GM23338 (cell line): ENCODE measurements at regions not wholly inside any gene's neighbourhood (a gene's known extent, or its start where the extent isn't known, plus 50 kb on each side); places are given as distances from the start of the nearest gene placed in this dataset.

ENCODE experiments used
- ATAC-seq: fragments of 200-7000 bp; cut with Tn5 transposase; 3 replicates; pipeline ENCODE4 v1.9.1; 2020
- DNase-seq: peaks from one replicate; pipeline ENCODE4 v3.0.0-alpha.2; 2015; ENCODE audit warnings: low spot score
- H2AFZ ChIP-seq: fragments of 200-600 bp; sonication (generic); 2 replicates; pipeline ENCODE4 v1.8.0; 2016; ENCODE audit warnings: antibody characterized with exemption, mild to moderate bottlenecking, moderate library complexity
- H3F3A ChIP-seq: fragments of 200-600 bp; sonication (generic); replicated peaks from 2 replicates; pipeline ENCODE4 v1.8.0; 2017; ENCODE audit warnings: antibody characterized with exemption, mixed run types, low read depth
- H3K27ac ChIP-seq: fragments of 200-600 bp; sonication (generic); 2 replicates; pipeline ENCODE4 v1.6.1; 2016; ENCODE audit warnings: low read depth
- H3K27me3 ChIP-seq: fragments of 200-600 bp; sonication (generic); 2 replicates; pipeline ENCODE4 v1.8.0; 2016; ENCODE audit warnings: mild to moderate bottlenecking, mixed run types, moderate library complexity; ENCODE audit not compliant: insufficient read depth
- H3K36me3 ChIP-seq: fragments of 200-600 bp; sonication (generic); 2 replicates; pipeline ENCODE4 v1.8.0; 2016; ENCODE audit warnings: mild to moderate bottlenecking; ENCODE audit not compliant: insufficient read depth
- H3K4me1 ChIP-seq: fragments of 200-600 bp; sonication (generic); 2 replicates; pipeline ENCODE4 v1.8.0; 2016; ENCODE audit warnings: mild to moderate bottlenecking, moderate library complexity; ENCODE audit not compliant: insufficient read depth
- H3K4me2 ChIP-seq: fragments of 200-600 bp; sonication (generic); 2 replicates; pipeline ENCODE4 v1.7.1; 2017; ENCODE audit warnings: mixed run types
- H3K4me3 ChIP-seq: fragments of 200-600 bp; sonication (generic); 2 replicates; pipeline ENCODE4 v1.6.1; 2016; ENCODE audit warnings: mixed run types
- H3K79me2 ChIP-seq: fragments of 200-600 bp; sonication (generic); replicated peaks from 2 replicates; pipeline ENCODE4 v1.8.0; 2017; ENCODE audit warnings: mild to moderate bottlenecking; ENCODE audit not compliant: insufficient read depth
- H3K9me2 ChIP-seq: fragments of 200-600 bp; sonication (generic); 2 replicates; pipeline ENCODE4 v1.8.0; 2017; ENCODE audit not compliant: insufficient read depth
- H4K20me1 ChIP-seq: fragments of 200-600 bp; sonication (generic); replicated peaks from 2 replicates; pipeline ENCODE4 v1.8.0; 2017; ENCODE audit warnings: mild to moderate bottlenecking; ENCODE audit not compliant: insufficient read depth
- H3K27ac Mint-ChIP-seq: 2 replicates; pipeline ENCODE4 v1.8.0; 2020; ENCODE audit warnings: inconsistent platforms, mild to moderate bottlenecking, moderate library complexity, mixed read lengths
- H3K27me3 Mint-ChIP-seq: 3 replicates; pipeline ENCODE4 v1.8.0; 2022; ENCODE audit warnings: low read depth, mild to moderate bottlenecking, moderate library complexity, mixed read lengths, inconsistent platforms; ENCODE audit not compliant: insufficient read depth, poor library complexity
- H3K36me3 Mint-ChIP-seq: 3 replicates; pipeline ENCODE4 v1.8.0; 2021; ENCODE audit warnings: low read depth, mild to moderate bottlenecking, inconsistent platforms, moderate library complexity, mixed read lengths
- H3K4me1 Mint-ChIP-seq: 3 replicates; pipeline ENCODE4 v1.8.0; 2020; ENCODE audit warnings: mild to moderate bottlenecking, inconsistent platforms, mixed read lengths
- H3K4me3 Mint-ChIP-seq: 3 replicates; pipeline ENCODE4 v1.8.0; 2021; ENCODE audit warnings: moderate library complexity, mild to moderate bottlenecking, inconsistent platforms, mixed read lengths
- H3K9me3 Mint-ChIP-seq: 3 replicates; pipeline ENCODE4 v1.8.0; 2020; ENCODE audit warnings: moderate library complexity, mild to moderate bottlenecking, inconsistent platforms, mixed read lengths
- CREB1 ChIP-seq: fragments of 250-450 bp; sonication (Bioruptor Pico); IDR thresholded peaks from 2 replicates; pipeline ENCODE4 v1.5.0; 2020; ENCODE audit warnings: low read depth, mild to moderate bottlenecking, moderate library complexity
- CTCF ChIP-seq, 2 experiments: fragments of 200-600 bp in 1 of 2; sonication (generic) in 1 of 2; conservative IDR thresholded peaks; 2 replicates each; pipeline versions ENCODE4 v1.5.1 to v1.6.1; 2016 to 2017; ENCODE audit warnings: antibody characterized with exemption in 2 of 2, low read depth in 2 of 2, mild to moderate bottlenecking in 2 of 2, moderate library complexity in 1 of 2
- ETS1 ChIP-seq: IDR thresholded peaks from 2 replicates; pipeline ENCODE4 v1.6.1; 2016; ENCODE audit warnings: antibody characterized with exemption
- EZH2 ChIP-seq: fragments of 200-600 bp; sonication (generic); IDR thresholded peaks from one replicate; pipeline ENCODE4 v1.8.0; 2017; ENCODE audit warnings: antibody characterized with exemption, mild to moderate bottlenecking, low read depth; ENCODE audit not compliant: unreplicated experiment
- EZH2phosphoT487 ChIP-seq: fragments of 200-600 bp; sonication (generic); IDR thresholded peaks from one replicate; pipeline ENCODE4 v1.8.1; 2018; ENCODE audit warnings: antibody characterized with exemption; ENCODE audit not compliant: unreplicated experiment
- JUNB ChIP-seq: IDR thresholded peaks from one replicate; pipeline ENCODE4 v1.6.1; 2016; ENCODE audit warnings: antibody characterized with exemption; ENCODE audit not compliant: unreplicated experiment
- NANOG ChIP-seq: IDR thresholded peaks from 2 replicates; pipeline ENCODE4 v1.6.1; 2016; ENCODE audit warnings: antibody characterized with exemption, borderline replicate concordance
- POLR2AphosphoS5 ChIP-seq: IDR thresholded peaks from 2 replicates; pipeline ENCODE4 v1.6.1; 2016; ENCODE audit warnings: antibody characterized with exemption, low read depth
- REST ChIP-seq: IDR thresholded peaks from one replicate; pipeline ENCODE4 v1.6.1; 2018; ENCODE audit warnings: antibody characterized with exemption; ENCODE audit not compliant: unreplicated experiment
- STAT1 ChIP-seq: IDR thresholded peaks from one replicate; pipeline ENCODE4 v1.6.1; 2016; ENCODE audit warnings: antibody characterized with exemption; ENCODE audit not compliant: unreplicated experiment
- ZNF114 ChIP-seq: fragments of 250-450 bp; sonication (Bioruptor Pico); IDR thresholded peaks from 2 replicates; pipeline ENCODE4 v1.5.0; 2020; ENCODE audit warnings: mild to moderate bottlenecking, moderate library complexity
- ZNF331 ChIP-seq: fragments of 250-450 bp; sonication (Bioruptor Pico); IDR thresholded peaks from 2 replicates; pipeline ENCODE4 v1.5.0; 2020; ENCODE audit warnings: low read depth, mild to moderate bottlenecking, moderate library complexity
- TF ChIP-seq, protein P1 (sequence below): fragments of 250-450 bp; sonication (Bioruptor Pico); IDR thresholded peaks from 2 replicates; pipeline ENCODE4 v1.5.0; 2020; ENCODE audit warnings: mild to moderate bottlenecking, moderate library complexity

DNA sequence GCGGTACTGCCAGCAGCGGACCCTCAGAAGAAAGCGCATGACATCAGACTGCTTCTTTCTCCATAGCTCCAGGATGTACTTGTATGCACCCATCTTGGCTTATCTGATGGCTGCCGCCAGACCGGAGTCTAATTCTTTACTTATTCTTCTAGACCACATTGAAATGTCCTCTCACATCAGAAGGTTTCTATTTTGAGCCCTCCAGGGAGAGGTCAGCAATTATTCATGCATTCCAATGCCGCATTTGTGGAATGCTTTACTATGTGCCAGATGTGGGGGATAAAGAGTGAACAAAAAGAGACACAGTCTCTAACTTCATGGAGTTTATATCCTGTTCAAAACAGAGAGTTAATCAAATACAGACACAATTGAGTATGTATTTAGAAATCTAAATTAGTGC is 230.1 kb downstream of the MIAT start:
- DNase-seq (peak; percentile 56), ATAC-seq (peak; percentile 28; the same call in 2 of the 3 replicates)
- Histone ChIP-seq H2AFZ (no peak overlapping the region), H4K20me1 (no peaks in the 10 kb centered on the region), H3K79me2 (no peaks in the 10 kb centered on the region), H3K9me2 (no peaks in the 10 kb centered on the region), H3K27me3 (no peaks in the 10 kb centered on the region), H3K4me3 (no peak overlapping the region), H3K4me1 (peaks cover 14% of the 10 kb centered on the region), H3K4me2 (no peak overlapping the region), H3K27ac (no peak overlapping the region), H3K36me3 (no peaks in the 10 kb centered on the region), H3F3A (no peaks in the 10 kb centered on the region)
- no peaks in the 10 kb centered on the region for H3K36me3 Mint-ChIP-seq
- H3K9me3 Mint-ChIP-seq = no peaks in the 10 kb centered on the region
- peaks cover 34% of the 10 kb centered on the region for H3K4me1 Mint-ChIP-seq
- TF ChIP-seq ZNF114 (CRISPR knock-in tag) (no peak), REST (no peak), CTCF (conservative IDR thresholded peaks at IDR 0.05; ENCODE audit: low read depth in 2 of 2) (no peak), EZH2phosphoT487 (no peak), JUNB (no peak), NANOG (no peak), CREB1 (CRISPR knock-in tag) (no peak), ETS1 (no peak), EZH2 (no peak), POLR2AphosphoS5 (no peak), ZNF331 (CRISPR knock-in tag) (no peak), STAT1 (no peak)
- TF ChIP-seq, protein P1, sequence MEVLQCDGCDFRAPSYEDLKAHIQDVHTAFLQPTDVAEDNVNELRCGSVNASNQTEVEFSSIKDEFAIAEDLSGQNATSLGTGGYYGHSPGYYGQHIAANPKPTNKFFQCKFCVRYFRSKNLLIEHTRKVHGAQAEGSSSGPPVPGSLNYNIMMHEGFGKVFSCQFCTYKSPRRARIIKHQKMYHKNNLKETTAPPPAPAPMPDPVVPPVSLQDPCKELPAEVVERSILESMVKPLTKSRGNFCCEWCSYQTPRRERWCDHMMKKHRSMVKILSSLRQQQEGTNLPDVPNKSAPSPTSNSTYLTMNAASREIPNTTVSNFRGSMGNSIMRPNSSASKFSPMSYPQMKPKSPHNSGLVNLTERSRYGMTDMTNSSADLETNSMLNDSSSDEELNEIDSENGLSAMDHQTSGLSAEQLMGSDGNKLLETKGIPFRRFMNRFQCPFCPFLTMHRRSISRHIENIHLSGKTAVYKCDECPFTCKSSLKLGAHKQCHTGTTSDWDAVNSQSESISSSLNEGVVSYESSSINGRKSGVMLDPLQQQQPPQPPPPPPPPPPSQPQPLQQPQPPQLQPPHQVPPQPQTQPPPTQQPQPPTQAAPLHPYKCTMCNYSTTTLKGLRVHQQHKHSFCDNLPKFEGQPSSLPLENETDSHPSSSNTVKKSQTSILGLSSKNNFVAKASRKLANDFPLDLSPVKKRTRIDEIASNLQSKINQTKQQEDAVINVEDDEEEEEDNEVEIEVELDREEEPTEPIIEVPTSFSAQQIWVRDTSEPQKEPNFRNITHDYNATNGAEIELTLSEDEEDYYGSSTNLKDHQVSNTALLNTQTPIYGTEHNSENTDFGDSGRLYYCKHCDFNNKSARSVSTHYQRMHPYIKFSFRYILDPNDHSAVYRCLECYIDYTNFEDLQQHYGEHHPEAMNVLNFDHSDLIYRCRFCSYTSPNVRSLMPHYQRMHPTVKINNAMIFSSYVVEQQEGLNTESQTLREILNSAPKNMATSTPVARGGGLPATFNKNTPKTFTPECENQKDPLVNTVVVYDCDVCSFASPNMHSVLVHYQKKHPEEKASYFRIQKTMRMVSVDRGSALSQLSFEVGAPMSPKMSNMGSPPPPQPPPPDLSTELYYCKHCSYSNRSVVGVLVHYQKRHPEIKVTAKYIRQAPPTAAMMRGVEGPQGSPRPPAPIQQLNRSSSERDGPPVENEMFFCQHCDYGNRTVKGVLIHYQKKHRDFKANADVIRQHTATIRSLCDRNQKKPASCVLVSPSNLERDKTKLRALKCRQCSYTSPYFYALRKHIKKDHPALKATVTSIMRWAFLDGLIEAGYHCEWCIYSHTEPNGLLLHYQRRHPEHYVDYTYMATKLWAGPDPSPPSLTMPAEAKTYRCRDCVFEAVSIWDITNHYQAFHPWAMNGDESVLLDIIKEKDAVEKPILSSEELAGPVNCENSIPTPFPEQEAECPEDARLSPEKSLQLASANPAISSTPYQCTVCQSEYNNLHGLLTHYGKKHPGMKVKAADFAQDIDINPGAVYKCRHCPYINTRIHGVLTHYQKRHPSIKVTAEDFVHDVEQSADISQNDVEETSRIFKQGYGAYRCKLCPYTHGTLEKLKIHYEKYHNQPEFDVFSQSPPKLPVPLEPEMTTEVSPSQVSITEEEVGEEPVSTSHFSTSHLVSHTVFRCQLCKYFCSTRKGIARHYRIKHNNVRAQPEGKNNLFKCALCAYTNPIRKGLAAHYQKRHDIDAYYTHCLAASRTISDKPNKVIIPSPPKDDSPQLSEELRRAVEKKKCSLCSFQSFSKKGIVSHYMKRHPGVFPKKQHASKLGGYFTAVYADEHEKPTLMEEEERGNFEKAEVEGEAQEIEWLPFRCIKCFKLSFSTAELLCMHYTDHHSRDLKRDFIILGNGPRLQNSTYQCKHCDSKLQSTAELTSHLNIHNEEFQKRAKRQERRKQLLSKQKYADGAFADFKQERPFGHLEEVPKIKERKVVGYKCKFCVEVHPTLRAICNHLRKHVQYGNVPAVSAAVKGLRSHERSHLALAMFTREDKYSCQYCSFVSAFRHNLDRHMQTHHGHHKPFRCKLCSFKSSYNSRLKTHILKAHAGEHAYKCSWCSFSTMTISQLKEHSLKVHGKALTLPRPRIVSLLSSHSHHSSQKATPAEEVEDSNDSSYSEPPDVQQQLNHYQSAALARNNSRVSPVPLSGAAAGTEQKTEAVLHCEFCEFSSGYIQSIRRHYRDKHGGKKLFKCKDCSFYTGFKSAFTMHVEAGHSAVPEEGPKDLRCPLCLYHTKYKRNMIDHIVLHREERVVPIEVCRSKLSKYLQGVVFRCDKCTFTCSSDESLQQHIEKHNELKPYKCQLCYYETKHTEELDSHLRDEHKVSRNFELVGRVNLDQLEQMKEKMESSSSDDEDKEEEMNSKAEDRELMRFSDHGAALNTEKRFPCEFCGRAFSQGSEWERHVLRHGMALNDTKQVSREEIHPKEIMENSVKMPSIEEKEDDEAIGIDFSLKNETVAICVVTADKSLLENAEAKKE (CRISPR knock-in tag) = no peak
- H3K27me3 Mint-ChIP-seq = peaks cover 3% of the 10 kb centered on the region
- no peak overlapping the region for H3K27ac Mint-ChIP-seq
- H3K4me3 Mint-ChIP-seq = no peak overlapping the region
